PC-3 (cell line): ENCODE measurements at regions not wholly inside any gene's neighbourhood (a gene's known extent, or its start where the extent isn't known, plus 50 kb on each side); places are given as distances from the start of the nearest gene placed in this dataset.

ENCODE experiments used
- ATAC-seq: fragments of 200-7000 bp; cut with Tn5 transposase; 2 replicates; pipeline ENCODE4 v1.9.1; 2020; ENCODE audit warnings: mild to moderate bottlenecking, moderate library complexity
- BruUV-seq: library from RNA; stranded (reverse); fragments of 400-500 nt; replicated peaks from 2 replicates; lab custom pipeline; 2021; lab: Mats Ljungman, UMichigan
- CTCF ChIA-PET: fragments of 300-600 bp; sonication (Branson Sonifier 250); formaldehyde crosslinking; loops from one replicate; lab custom pipeline; 2022; ENCODE audit warnings: antibody characterized with exemption; lab: Charles Lee
- POLR2A ChIA-PET: fragments of 300-600 bp; sonication (Branson Sonifier 250); formaldehyde crosslinking; loops from one replicate; lab custom pipeline; 2022; ENCODE audit warnings: antibody characterized with exemption; ENCODE audit not compliant: unreplicated experiment; lab: Charles Lee
- DNase-seq: peaks from one replicate; pipeline ENCODE4 v3.0.0-alpha.2; 2015
- H2AFZ ChIP-seq: fragments of 300-600 bp; sonication (generic); 2 replicates; pipeline ENCODE4 v1.6.0; 2016; ENCODE audit warnings: antibody characterized with exemption, low read length
- H3F3A ChIP-seq: fragments of 300-600 bp; sonication (generic); one replicate; pipeline ENCODE4 v1.6.0; 2017; ENCODE audit warnings: antibody characterized with exemption, low read length, control low read depth, mild to moderate bottlenecking; ENCODE audit not compliant: unreplicated experiment
- H3K27ac ChIP-seq: fragments of 300-600 bp; sonication (generic); 2 replicates; pipeline ENCODE4 v1.5.1; 2016; ENCODE audit warnings: mild to moderate bottlenecking, low read length
- H3K27me3 ChIP-seq: fragments of 300-600 bp; sonication (generic); 2 replicates; pipeline ENCODE4 v1.6.1; 2016; ENCODE audit warnings: low read length, mixed read lengths
- H3K36me3 ChIP-seq: fragments of 300-600 bp; sonication (generic); 2 replicates; pipeline ENCODE4 v1.6.1; 2016; ENCODE audit warnings: low read depth, mixed run types, low read length, mixed read lengths
- H3K4me1 ChIP-seq: fragments of 300-600 bp; sonication (generic); 2 replicates; pipeline ENCODE4 v1.5.1; 2016; ENCODE audit warnings: low read length; ENCODE audit not compliant: insufficient read depth
- H3K4me2 ChIP-seq: fragments of 300-600 bp; sonication (generic); 2 replicates; pipeline ENCODE4 v1.6.0; 2016; ENCODE audit warnings: low read length
- H3K4me3 ChIP-seq: fragments of 300-600 bp; sonication (generic); 2 replicates; pipeline ENCODE4 v1.5.1; 2016; ENCODE audit warnings: mild to moderate bottlenecking, low read length, mixed read lengths
- H3K79me2 ChIP-seq: fragments of 300-600 bp; sonication (generic); 2 replicates; pipeline ENCODE4 v1.6.1; 2017; ENCODE audit warnings: low read length, mixed read lengths
- H3K9ac ChIP-seq: fragments of 300-600 bp; sonication (generic); 2 replicates; pipeline ENCODE4 v1.6.0; 2016; ENCODE audit warnings: mild to moderate bottlenecking, low read length
- H3K9me2 ChIP-seq: fragments of 300-600 bp; sonication (generic); replicated peaks from 2 replicates; pipeline ENCODE4 v1.6.1; 2016; ENCODE audit warnings: mixed run types, low read length, mixed read lengths
- H3K9me3 ChIP-seq: fragments of 300-600 bp; sonication (generic); 2 replicates; pipeline ENCODE4 v1.6.1; 2016; ENCODE audit warnings: low read length, mixed read lengths
- H4K20me1 ChIP-seq: fragments of 300-600 bp; sonication (generic); 2 replicates; pipeline ENCODE4 v1.6.1; 2016; ENCODE audit warnings: low read length, mixed read lengths
- EZH2 ChIP-seq: fragments of 300-600 bp; sonication (generic); IDR thresholded peaks from one replicate; pipeline ENCODE4 v1.6.1; 2017; ENCODE audit warnings: antibody characterized with exemption, mild to moderate bottlenecking, low read length; ENCODE audit not compliant: unreplicated experiment
- EZH2phosphoT487 ChIP-seq: fragments of 300-600 bp; sonication (generic); IDR thresholded peaks from 2 replicates; pipeline ENCODE4 v1.6.1; 2018; ENCODE audit warnings: mild to moderate bottlenecking, antibody characterized with exemption, low read length, borderline replicate concordance
- intact Hi-C: fragments of 100-400 bp; cut with micrococcal nuclease; formaldehyde crosslinking; loops from 2 replicates; pipeline ENCODE4 v1.9.0; 2023
- TF ChIP-seq, protein P1 (sequence below): fragments of 300-600 bp; sonication (generic); conservative IDR thresholded peaks from 2 replicates; pipeline ENCODE4 v1.5.1; 2017; ENCODE audit warnings: antibody characterized with exemption, low read depth, mild to moderate bottlenecking, low read length

DNA sequence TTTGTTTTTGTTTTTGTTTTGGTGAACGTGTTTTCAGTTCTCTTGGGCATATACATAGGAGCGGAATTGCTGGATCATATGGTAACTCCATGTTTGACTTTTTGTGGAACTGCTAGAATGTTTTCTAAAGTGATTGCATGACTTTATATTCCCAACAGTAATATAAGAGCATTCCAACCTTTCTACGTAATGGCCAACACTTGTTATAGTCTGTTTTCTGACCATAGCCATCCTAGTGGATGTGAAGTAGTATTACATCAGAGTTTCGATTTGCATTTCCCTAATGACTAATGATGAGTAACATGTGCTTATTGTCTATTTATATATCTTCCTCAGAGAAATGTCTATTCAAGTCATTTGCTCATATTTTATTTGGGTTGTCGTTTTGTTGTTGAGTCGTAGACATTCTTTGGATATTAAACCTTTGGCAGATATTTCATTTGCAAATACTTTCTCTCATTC, 268.7 kb downstream of the AEBP2 start:
- Histone ChIP-seq H3F3A (no peaks in the 10 kb centered on the region), H3K27ac (no peak overlapping the region), H3K9ac (no peak overlapping the region), H3K4me1 (0 out of 2 replicates have a peak, but pooled peaks cover 6% of the 10 kb centered on the region), H2AFZ (no peak overlapping the region), H3K4me3 (no peak overlapping the region), H3K4me2 (no peak overlapping the region), H3K9me2 (no peaks in the 10 kb centered on the region), H3K79me2 (no peaks in the 10 kb centered on the region), H3K36me3 (no peaks in the 10 kb centered on the region), H3K27me3 (no peaks in the 10 kb centered on the region), H3K9me3 (no peaks in the 10 kb centered on the region), H4K20me1 (no peaks in the 10 kb centered on the region)
- DNase-seq: peak; percentile 49
- ChIA-PET POLR2A (no interaction called here), CTCF (no interaction called here)
- intact Hi-C loops: no loop called here
- TF ChIP-seq EZH2: no peak
- TF ChIP-seq, protein P1, sequence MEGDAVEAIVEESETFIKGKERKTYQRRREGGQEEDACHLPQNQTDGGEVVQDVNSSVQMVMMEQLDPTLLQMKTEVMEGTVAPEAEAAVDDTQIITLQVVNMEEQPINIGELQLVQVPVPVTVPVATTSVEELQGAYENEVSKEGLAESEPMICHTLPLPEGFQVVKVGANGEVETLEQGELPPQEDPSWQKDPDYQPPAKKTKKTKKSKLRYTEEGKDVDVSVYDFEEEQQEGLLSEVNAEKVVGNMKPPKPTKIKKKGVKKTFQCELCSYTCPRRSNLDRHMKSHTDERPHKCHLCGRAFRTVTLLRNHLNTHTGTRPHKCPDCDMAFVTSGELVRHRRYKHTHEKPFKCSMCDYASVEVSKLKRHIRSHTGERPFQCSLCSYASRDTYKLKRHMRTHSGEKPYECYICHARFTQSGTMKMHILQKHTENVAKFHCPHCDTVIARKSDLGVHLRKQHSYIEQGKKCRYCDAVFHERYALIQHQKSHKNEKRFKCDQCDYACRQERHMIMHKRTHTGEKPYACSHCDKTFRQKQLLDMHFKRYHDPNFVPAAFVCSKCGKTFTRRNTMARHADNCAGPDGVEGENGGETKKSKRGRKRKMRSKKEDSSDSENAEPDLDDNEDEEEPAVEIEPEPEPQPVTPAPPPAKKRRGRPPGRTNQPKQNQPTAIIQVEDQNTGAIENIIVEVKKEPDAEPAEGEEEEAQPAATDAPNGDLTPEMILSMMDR: peak; percentile 29; the same call in 1 of the 2 replicates
- TF ChIP-seq EZH2phosphoT487: no peak
- BruUV-seq: no TSS peak
- ATAC-seq: no peak

DNA sequence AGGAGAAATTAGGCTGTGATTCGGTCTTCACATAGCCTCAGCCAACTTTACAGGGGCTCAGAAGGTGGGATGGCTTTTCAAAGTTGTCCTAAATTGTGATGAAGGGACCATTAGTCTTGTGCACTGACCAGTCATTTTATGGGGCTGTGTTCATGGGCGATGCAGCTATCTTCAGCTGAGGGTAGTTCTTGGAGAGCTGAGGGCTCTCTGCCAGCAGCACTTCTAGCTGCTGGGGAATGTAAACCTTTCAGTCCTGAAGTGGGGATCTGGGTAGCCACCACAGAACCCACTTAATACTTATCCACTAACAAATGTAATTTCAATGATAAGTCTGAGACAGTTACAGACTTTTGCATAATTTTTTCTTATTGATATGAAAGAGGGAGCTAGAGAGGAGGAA, 270.6 kb downstream of the AEBP2 start:
- no peaks in the 10 kb centered on the region for H3K27me3 ChIP-seq
- BruUV-seq: no TSS peak
- H3K79me2 ChIP-seq: no peaks in the 10 kb centered on the region
- H2AFZ ChIP-seq: no peak overlapping the region
- no peak for DNase-seq
- ChIA-PET CTCF (no interaction called here), POLR2A (no interaction called here)
- ATAC-seq: no peak
- H3F3A ChIP-seq: no peaks in the 10 kb centered on the region
- 0 out of 2 replicates have a peak, but pooled peaks cover 6% of the 10 kb centered on the region for H3K4me1 ChIP-seq
- no peak for TF ChIP-seq EZH2
- TF ChIP-seq, protein P1: no peak
- no peak for TF ChIP-seq EZH2phosphoT487
- no peaks in the 10 kb centered on the region for H3K9me2 ChIP-seq
- H3K4me3 ChIP-seq: no peak overlapping the region
- no peak overlapping the region for H3K27ac ChIP-seq
- no peaks in the 10 kb centered on the region for H3K9me3 ChIP-seq
- H3K9ac ChIP-seq: no peak overlapping the region
- intact Hi-C loops: no loop called here
- H3K36me3 ChIP-seq: no peaks in the 10 kb centered on the region
- H3K4me2 ChIP-seq: no peak overlapping the region
- H4K20me1 ChIP-seq: no peaks in the 10 kb centered on the region
